ENCODE measurements at regions not wholly inside any gene's neighbourhood (a gene's known extent, or its start where the extent isn't known, plus 50 kb on each side); places are given as distances from the start of the nearest gene placed in this dataset.

DNA sequence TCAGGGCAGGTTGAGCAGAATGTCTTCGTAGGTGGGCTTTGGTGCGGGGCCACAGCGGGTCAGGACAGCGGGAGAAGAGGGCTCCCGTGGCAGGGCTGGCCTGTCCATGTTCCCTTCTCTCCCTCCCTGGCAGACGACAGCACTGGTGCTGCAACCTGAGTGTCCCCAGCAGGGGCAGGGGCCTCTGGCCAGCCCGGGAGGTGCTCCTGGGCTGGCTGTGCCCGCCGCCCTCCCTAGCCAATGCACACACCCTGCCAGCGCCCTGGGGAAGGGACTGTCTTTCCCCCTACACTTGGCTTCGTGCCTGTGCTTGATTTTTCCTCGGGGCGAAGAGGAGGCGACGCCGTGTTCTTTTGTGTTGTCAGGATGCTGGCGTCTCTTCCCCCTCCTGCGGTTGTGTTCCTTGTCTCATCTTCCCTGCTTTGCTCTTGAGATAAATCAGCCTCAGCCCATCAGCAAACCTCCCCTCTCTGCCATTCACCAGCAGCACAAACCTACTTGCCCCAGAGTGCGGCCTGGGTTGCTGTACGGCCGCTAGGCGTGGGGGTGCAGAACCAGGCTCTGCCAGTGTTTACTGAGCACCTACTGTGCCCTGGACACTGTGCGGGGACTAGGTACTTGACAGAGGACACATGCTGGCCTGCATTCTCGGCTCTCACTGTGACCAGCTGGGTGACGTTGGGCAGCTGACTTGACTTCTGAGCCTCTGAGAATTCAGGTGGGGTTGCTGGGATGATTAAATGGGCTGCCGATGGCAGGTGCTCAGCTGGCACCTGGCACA, 237.3 kb upstream of the CIBAR2 start:
- no peak overlapping the region for H3K4me3 ChIP-seq (ENCODE audit: insufficient read depth, low read depth, low read length)
- peaks cover 37 to 67% of the 10 kb centered on the region in 2 experiments for H3K79me1 ChIP-seq (ENCODE audit: low read depth in 1 of 2, low read length in 2 of 2)
- H3K23ac ChIP-seq (ENCODE audit: low read depth, low read length): no peak overlapping the region
- no peak overlapping the region for H3K4ac ChIP-seq (ENCODE audit: low read depth, low read length)
- 0 out of 2 replicates have a peak, but pooled peaks cover 3% of the 10 kb centered on the region for H3K9me3 ChIP-seq (ENCODE audit: control insufficient read depth, insufficient read depth, low read length)
- no peak overlapping the region for H3K18ac ChIP-seq (ENCODE audit: low read depth, low read length)
- no peak for ATAC-seq (ENCODE audit: low read depth)
- peak overlapping the region; percentile 44 for H2AK9ac ChIP-seq (replicated peaks; ENCODE audit: low read depth, low read length, poor library complexity)
- no peak overlapping the region for H3K4me2 ChIP-seq (ENCODE audit: low read depth, low read length)
- intact Hi-C loops (cut with micrococcal nuclease) (no loop called here), dilution Hi-C loops (cut with HindIII; ENCODE audit: low sequenced_read_pairs, unreplicated experiment) (no loop called here), in situ Hi-C loops (cut with MboI; ENCODE audit: low sequenced_read_pairs) (no loop called here)
- no peak overlapping the region for H2BK120ac ChIP-seq (ENCODE audit: low read depth, low read length)
- H3K9ac ChIP-seq (ENCODE audit: low read depth, low read length): no peak overlapping the region
- no peak overlapping the region for H3K14ac ChIP-seq (replicated peaks; ENCODE audit: low read depth, low read length)
- TF ChIP-seq FOS (IDR thresholded peaks at IDR 0.05; ENCODE audit: low read depth, low read length): no peak
- TF ChIP-seq CHD1 (IDR thresholded peaks at IDR 0.05; ENCODE audit: low read depth, low read length): no peak
- no peak for TF ChIP-seq MAFK (IDR thresholded peaks at IDR 0.05; ENCODE audit: low read depth, low read length)
- TF ChIP-seq RAD21 (IDR thresholded peaks at IDR 0.05; ENCODE audit: low read length): no peak
- TF ChIP-seq, protein P1, sequence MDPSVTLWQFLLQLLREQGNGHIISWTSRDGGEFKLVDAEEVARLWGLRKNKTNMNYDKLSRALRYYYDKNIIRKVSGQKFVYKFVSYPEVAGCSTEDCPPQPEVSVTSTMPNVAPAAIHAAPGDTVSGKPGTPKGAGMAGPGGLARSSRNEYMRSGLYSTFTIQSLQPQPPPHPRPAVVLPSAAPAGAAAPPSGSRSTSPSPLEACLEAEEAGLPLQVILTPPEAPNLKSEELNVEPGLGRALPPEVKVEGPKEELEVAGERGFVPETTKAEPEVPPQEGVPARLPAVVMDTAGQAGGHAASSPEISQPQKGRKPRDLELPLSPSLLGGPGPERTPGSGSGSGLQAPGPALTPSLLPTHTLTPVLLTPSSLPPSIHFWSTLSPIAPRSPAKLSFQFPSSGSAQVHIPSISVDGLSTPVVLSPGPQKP (IDR thresholded peaks at IDR 0.05; ENCODE audit: borderline replicate concordance, low read depth, low read length): no peak
- TF ChIP-seq MAZ (IDR thresholded peaks at IDR 0.05; ENCODE audit: borderline replicate concordance, low read depth, low read length): no peak
- TF ChIP-seq RFX5 (IDR thresholded peaks at IDR 0.05; ENCODE audit: low read depth, low read length): no peak
- TF ChIP-seq CEBPB (IDR thresholded peaks at IDR 0.05; ENCODE audit: low read depth, low read length): no peak
- TF ChIP-seq, protein P2, sequence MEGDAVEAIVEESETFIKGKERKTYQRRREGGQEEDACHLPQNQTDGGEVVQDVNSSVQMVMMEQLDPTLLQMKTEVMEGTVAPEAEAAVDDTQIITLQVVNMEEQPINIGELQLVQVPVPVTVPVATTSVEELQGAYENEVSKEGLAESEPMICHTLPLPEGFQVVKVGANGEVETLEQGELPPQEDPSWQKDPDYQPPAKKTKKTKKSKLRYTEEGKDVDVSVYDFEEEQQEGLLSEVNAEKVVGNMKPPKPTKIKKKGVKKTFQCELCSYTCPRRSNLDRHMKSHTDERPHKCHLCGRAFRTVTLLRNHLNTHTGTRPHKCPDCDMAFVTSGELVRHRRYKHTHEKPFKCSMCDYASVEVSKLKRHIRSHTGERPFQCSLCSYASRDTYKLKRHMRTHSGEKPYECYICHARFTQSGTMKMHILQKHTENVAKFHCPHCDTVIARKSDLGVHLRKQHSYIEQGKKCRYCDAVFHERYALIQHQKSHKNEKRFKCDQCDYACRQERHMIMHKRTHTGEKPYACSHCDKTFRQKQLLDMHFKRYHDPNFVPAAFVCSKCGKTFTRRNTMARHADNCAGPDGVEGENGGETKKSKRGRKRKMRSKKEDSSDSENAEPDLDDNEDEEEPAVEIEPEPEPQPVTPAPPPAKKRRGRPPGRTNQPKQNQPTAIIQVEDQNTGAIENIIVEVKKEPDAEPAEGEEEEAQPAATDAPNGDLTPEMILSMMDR (conservative IDR thresholded peaks at IDR 0.05; ENCODE audit: low read depth, low read length): no peak
- TF ChIP-seq BHLHE40 (IDR thresholded peaks at IDR 0.05; ENCODE audit: low read depth, low read length): no peak
- no peak for TF ChIP-seq RCOR1 (IDR thresholded peaks at IDR 0.05; ENCODE audit: insufficient replicate concordance, low read length)
- no peak for TF ChIP-seq SMC3 (IDR thresholded peaks at IDR 0.05; ENCODE audit: low read depth, low read length)
- no peak overlapping the region for H3K27ac ChIP-seq (ENCODE audit: insufficient read depth, low read length)
- no peak overlapping the region for H3K56ac ChIP-seq (ENCODE audit: extremely low read depth, insufficient read depth, low read length)
- H2BK15ac ChIP-seq (ENCODE audit: low read depth, low read length): no peak overlapping the region
- no peak overlapping the region; the same call in 1 of the 2 replicates for H2AK5ac ChIP-seq (ENCODE audit: low read depth, low read length)
- H4K8ac ChIP-seq (ENCODE audit: low read depth in 2 of 2, low read length in 2 of 2): no peak overlapping the region
- H4K91ac ChIP-seq (ENCODE audit: insufficient read depth, low read depth, low read length): no peak overlapping the region
- no peaks in the 10 kb centered on the region for H3K36me3 ChIP-seq (ENCODE audit: control insufficient read depth, insufficient read depth, low read length)
- no peak overlapping the region for H2BK20ac ChIP-seq (ENCODE audit: low read depth, low read length)
- H2BK5ac ChIP-seq (ENCODE audit: low read depth, low read length, poor library complexity, severe bottlenecking): no peak overlapping the region
- ChIA-PET POLR2A (ENCODE audit: unreplicated experiment) (no interaction called here), CTCF (no interaction called here)
- H3K27me3 ChIP-seq (ENCODE audit: control insufficient read depth, insufficient read depth, low read length): no peaks in the 10 kb centered on the region
- peaks cover 21% of the 10 kb centered on the region for H3K4me1 ChIP-seq (ENCODE audit: control insufficient read depth, insufficient read depth, low read length)
- DNase-seq: no peak
- H2AFZ ChIP-seq (replicated peaks; ENCODE audit: low read length, poor library complexity): peak overlapping the region; percentile 44
- peaks cover 21% of the 10 kb centered on the region for H3K9me1 ChIP-seq (ENCODE audit: insufficient read depth, low read length)
- BruUV-seq (replicated peaks): no TSS peak
- WGBS, 2 experiments (ENCODE audit: extremely low coverage in 2 of 2, insufficient read length in 1 of 2): 96% methylated on average over 8 of the region's 26 CpGs; no CpG with 5 or more reads in 1 of the 2 experiments
- no peak overlapping the region for H4K5ac ChIP-seq (ENCODE audit: low read depth, low read length)
- peaks cover 96% of the 10 kb centered on the region for H4K20me1 ChIP-seq (ENCODE audit: insufficient read depth, low read length)

Data from IMR-90 (cell line).